ENCODE measurements at regions not wholly inside any gene's neighbourhood (a gene's known extent, or its start where the extent isn't known, plus 50 kb on each side); places are given as distances from the start of the nearest gene placed in this dataset.

DNA sequence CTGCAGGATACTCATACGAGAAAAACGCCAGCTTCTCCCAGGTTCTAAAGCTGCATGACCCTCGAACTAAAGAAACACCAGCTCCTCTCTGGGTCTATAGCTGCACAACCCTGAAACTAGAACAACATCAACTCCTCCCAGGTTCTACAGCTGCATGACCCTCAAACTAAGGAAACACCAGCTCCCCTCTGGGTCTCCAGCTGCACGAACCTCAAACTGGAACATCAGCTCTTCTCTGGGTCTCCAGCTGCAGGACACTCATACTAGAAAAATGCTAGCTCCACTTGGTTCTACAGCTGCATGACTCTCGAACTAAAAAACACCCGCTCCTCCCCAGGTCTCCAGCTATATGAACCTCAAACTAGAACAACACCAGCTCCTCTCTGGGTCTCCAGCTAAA lies 811.1 kb downstream of the CDH9 start:
- DNase-seq (ENCODE audit: low read depth): no peak

DNA sequence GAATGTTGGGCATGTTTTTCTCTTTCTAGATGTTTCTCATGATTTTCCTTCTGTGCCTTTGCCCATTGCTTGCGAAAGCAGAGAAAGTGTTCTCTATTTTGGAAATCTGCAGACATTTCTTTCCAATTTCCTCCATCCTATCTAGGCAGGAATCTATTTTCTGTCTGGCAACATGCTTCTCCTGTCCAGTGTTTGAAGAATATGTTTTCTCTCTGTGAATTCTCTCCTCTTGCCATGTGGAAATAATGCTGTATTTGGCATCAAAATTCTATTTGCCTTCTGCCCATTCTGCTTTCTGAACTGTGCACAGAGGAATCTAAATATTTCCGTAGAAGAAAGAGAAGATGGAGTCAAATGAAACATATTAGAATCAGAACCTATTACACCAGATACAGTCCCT lies 833.3 kb downstream of the CDH9 start:
- no peak for DNase-seq (ENCODE audit: low read depth)

DNA sequence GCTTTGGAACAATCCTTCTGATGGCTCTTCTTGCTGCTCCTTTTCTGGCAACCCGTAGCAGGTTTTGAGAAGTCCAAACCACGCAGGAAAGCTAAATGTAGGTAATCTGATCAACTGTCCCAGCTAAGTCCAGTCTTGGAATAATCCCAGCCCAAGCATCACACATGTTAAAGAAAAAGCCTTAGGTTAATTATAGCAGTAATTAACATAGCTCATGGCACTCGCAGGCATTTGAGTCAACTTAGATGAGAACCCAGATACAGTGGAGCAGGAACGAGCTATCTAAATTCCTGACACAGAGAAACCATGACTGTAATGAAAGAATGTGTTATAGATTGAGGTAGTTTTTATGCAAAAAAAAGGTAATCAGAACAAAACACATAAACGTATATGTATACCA lies 844.8 kb downstream of the CDH9 start:
- no peak for DNase-seq (ENCODE audit: low read depth)

DNA sequence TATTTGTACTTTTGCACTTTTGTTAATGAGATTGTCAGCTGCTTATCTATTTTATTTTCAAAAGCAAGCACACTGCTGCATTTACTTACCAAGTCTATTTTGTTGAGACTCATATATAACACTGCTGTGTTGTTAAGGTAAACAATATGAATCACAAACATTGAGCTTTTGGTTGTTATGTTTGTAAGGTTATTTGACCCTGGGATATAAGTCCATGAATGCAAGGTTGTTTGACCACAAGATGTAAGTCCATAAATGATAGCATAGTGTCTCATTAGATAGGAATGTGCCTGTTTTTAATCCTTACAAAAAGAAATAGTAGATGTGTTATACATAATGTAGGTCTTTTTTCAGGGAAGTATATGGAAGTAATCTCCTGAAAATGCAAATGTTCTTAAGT lies 845.9 kb downstream of the CDH9 start:
- DNase-seq (ENCODE audit: low read depth): peak; percentile 38

DNA sequence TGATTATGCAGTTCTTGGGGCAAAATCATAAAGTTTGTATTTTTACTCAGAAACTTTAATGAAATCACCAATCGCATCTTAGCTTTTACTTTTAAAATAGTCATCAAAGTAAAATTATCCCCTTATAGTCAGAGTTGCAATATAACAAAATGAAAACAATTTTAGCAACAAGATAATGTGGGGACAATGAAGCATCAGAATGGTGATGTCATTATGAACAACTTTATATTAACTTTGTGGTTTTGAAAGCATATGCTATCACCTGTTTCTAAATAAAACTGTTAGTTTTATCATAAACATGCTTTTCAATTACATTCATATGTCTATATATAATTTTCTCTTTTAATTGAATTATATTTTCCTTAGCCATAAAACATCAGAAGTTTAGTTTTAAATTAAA lies 856.8 kb downstream of the CDH9 start:
- DNase-seq (ENCODE audit: low read depth): no peak

DNA sequence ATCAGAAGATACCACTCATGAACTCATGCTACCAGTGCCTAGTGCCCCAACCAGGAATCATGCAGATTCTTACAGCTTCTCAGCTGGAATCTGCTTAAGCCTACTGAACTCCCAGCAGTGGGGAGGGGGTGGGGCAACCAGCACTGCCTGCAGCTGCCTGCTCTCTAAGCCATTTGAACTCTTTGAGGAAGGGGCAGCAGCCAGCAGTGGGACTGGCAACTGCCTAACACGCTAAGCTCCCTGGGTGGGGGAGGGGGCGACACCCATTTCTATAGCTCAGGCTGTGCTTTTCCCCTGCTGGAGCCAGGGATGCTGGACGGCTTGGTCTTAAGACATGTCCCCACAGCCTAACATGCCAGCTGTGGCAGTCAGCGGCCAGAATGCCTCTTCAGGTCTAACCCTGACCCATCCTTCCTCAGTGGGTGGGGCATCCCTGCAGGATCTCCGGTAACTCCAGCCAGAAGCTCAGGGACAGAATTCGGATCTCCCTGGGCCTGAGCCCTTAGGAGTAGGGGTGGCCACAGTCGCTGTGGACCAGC lies 889.7 kb downstream of the CDH9 start:
- no peak for DNase-seq (ENCODE audit: low read depth)

DNA sequence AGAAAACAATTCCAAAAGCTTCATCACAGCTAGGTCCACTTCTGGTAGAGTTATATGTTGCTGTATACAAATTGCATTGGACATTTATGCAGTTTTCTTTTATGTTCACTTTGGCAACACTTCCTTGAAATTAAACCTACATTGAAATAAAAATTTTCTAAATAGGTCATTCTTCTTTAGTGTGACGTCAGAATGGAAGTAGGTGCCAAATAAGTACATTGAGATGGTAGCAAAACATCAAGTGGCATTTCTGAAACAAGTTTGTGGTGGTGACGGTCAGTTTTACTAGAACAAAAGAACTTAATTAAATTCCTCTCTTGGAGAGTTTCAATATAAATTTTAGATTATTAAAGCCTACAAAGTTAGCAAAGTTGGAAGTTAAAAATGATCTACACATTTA lies 895.1 kb downstream of the CDH9 start:
- DNase-seq (ENCODE audit: low read depth): no peak

DNA sequence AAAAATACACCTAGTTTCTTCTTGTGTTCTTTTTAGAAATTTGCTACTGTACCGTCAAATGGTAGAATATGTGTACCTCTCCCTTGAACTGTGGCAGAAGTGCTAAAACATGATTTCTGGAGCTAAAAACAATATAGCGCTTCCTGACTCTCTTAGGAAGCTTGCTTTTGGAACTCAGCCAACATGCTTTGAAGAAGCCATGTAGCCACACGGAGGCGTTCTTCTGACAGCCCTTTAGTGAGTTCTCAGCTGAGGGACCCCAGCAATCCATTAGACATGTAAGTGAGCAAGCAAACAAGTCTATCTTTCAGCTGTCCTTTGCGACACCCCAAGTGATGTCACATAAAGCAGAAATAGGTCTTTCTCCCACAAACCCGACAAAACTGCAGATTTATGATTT lies 917.0 kb downstream of the CDH9 start:
- no peak for DNase-seq (ENCODE audit: low read depth)

DNA sequence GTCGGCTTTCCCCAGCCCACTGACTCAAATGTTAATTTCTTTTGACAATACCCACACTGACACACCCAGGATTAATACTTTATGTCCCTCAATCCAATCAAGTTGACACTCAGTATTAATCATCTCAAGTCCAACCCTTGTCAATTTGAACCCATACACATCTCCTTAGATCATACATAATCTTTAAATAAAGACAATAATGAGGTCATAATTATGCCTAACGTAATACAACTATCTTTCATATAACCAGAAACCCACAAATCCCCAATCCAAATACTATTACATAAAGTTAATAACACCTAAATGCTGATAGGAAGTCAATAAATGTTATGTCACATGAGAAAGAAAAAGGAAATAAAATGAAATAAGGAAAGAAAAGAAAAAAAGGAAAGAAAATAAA lies 934.2 kb downstream of the CDH9 start:
- DNase-seq (ENCODE audit: low read depth): no peak

DNA sequence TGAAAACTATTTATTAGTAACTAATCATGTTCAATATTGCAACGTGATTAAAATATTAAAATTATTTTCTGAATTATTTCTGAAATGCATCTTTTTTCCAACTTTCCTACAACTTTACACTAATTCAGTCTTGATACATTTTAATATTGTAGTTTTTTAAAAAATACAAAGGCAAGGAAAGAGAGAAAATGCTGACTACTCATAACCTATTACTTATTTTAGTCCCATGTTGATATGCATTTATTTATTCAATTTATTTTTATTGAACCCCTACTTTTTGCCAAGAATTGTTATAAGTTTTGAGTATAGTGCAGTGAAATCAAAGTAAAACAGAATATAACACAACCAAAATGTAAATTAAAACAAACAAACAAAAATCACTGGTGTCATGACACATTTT lies 978.2 kb downstream of the CDH9 start:
- no peak for DNase-seq (ENCODE audit: low read depth)

DNA sequence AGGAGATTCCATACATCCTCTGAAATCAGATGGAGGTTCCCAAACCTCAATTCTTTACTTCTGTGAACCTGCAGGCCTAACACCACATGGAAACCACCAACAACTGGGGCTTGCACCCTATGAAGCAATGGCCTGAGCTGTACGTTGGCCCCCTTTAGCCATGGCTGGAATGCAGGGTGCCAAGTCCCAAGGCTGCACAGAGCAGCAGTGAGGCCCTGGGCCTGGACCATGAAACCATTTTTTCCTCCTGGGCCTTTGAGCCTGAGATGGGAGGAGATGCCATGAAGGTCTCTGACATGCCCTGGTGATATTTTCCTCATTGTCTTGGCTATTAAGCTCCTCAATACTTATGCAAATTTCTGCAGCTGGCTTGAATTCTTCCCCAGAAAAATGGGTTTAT lies 983.8 kb downstream of the CDH9 start:
- no peak for DNase-seq (ENCODE audit: low read depth)

DNA sequence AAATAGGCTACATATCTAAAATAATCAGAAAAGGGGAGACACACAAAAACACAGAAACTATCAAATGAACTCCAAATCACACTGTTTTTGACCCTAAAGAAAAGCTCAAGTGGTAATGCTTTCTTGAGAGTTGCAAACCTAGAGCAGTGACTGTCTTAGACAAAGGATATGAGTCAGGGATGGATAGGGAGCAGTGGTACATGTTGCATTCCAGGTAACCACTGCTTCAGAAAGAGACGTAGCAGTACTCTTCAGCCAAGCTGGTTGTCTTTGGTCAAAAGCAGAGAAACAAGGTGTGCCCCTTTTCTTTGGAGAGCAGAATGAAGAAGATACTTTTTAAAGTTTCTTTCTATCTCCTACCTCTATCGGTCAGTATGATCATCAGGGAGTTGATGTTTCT lies 1003.6 kb downstream of the CDH9 start:
- peak; percentile 18 for DNase-seq (ENCODE audit: low read depth)

DNA sequence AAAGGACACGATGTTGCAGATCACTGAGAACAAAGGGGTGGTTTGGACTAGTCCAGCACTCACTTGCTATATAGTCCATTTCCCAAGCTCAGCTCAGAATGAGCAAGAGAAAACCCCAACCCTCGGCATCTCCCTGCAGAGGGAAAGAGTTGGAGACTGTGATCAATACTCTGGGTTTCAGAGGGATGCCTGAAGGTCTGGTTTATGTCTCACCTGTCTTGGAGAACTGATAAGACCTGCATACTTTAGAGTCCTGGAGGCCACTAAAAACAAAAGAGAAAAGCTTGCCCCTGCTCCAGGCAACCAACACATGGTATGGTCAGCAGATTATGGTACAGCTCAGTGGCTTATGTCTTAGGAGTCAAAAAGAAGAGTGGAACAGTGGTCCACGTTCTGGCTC lies 1006.9 kb downstream of the CDH9 start:
- no peak for DNase-seq (ENCODE audit: low read depth)

DNA sequence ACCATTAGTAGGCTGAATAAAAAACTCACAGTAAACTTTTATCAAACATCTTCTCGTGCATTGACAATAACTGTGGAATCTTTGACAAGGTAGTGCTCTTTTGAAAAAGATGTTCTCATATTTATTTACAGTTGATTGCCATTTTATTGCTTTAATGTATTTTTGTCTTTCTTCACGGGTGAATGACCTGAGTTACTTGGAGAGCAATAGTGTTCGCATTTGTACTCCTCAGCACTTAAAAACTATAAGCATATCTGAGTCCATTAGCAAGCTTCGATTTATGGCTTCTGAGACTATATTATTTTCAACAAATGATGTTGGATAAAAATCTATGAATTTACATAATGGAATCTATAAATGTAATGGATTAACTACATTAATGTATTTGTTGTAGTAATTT lies 1012.3 kb downstream of the CDH9 start:
- no peak for DNase-seq (ENCODE audit: low read depth)

DNA sequence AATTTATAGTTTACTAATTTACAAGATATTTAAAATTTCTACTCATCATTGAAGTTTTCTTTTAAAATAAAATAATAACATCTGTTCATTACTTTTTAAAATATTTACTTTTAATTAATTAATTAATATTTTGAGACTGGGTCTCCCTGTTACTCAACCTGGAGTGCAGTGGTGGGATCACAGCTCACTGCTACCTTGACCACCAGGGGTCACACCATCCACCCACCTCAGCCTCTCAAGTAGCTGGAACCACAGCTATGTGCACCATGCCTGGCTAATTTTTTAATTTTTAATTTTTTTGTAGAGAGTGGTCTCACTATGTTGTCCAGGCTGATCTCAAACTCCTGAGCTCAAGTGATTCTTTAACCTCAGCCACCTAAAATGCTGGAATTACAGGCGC lies 1013.6 kb downstream of the CDH9 start:
- no peak for DNase-seq (ENCODE audit: low read depth)

DNA sequence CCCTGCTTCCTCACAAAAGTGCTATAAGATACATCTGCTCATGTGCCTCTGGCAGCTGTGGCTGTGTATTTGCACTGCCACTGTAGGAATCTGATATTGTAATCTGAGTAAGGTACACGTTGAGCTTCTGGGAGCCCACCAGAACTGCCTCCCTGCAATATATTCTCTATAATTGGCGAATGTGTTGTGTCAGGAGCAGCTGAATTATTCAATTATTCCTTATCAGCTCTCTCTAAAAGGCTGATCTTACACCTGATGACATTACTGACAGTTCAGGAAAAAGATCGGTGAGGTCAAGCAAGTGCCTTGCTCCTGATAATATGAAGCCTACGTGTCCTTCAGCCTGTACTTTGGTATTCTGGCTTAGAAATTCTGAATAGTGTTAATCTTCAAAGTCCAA lies 1015.0 kb downstream of the CDH9 start:
- no peak for DNase-seq (ENCODE audit: low read depth)

DNA sequence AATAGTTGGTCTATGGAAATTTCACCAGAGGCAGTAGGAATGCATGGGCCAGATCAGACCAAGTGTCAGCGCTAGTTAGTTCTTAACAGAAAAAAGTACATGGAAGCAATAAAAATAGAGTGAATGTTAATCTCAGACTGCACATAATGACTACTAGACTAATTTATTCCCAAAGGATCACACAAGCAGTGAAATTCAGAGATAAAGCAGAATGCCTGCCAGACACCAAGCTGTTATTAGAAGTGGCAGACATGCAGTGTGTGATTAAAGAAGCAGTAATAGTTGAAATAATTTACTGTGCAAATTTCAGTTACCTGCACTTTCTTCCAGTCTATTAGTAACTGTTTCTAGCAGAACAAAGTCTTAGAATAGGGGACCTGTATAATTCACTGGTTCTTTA lies 1024.2 kb downstream of the CDH9 start:
- no peak for DNase-seq (ENCODE audit: low read depth)

DNA sequence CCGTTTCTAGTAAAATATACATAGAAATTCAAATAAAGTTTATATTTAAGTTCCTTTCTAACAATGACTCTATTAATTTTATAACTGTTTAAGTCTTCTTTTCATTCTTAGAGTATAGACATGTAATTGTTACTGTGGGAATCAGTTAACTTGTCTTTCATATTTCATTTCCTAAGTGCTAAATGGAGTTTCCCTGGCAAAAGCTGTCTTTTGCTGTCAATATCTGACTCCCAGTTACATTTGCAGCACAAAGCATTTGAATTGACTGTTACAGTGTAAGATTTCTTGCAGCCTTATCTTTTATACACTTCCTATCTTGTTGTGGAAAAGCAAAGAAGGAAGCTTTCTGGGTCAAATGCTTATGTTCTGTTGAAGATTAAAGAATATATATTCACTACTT lies 1026.3 kb downstream of the CDH9 start:
- DNase-seq (ENCODE audit: low read depth): no peak

DNA sequence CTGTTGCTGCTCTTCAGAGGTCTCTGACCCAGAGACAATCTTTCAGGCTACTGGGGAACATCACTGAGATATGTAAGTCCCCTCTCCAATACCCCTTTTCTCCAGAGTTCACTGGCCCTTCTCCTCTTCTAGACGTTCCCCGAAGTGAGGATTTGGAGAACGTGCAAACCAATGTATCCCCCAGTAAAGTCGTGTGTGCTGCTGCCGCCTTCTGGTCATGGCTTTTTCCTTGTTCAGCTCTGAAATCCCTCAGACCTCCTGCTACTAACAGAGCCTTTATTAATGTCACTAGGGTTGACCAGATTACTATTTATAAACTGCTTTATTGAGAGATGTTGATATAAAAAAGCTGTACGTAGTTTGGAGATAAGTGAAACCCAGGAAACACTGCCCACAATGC lies 1028.6 kb downstream of the CDH9 start:
- DNase-seq (ENCODE audit: low read depth): peak; percentile 16

DNA sequence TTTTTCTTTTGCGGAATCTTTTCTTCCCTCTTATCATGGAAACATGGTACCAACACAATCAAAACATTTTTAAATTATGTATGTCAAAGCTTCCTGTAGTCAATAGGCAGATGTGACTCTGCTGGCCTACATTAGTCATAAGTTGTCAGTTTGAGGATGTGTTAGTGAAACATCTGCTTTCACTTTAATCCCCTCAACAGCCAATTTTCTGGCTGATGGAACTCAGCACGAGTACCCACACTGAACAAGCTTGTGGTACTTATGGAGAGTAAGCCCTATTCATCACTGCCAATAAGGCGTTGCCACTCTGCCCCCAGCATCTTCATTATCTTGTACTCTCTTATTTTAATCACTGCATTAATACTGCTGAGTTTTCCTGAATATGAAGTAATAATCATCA lies 1034.4 kb downstream of the CDH9 start:
- peak; percentile 58 for DNase-seq (ENCODE audit: low read depth)

DNA sequence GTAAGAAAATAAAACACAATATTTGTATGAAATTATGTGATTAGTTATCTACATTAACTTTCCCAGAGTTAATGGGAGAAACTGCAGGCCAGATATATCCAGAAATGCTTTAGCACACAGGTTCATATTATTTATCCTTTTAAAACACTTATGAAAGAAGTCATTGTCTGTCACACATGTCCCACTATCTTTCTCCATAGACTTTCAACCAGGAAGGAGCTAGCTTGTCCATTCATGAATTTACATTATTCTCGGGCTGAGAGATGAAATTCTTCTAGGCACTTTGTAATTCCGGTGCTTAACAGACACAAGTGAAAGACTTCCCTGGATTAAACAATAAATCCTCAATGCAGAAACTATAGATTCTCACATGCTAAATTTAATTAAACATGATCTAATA lies 1043.2 kb downstream of the CDH9 start:
- DNase-seq (ENCODE audit: low read depth): no peak

DNA sequence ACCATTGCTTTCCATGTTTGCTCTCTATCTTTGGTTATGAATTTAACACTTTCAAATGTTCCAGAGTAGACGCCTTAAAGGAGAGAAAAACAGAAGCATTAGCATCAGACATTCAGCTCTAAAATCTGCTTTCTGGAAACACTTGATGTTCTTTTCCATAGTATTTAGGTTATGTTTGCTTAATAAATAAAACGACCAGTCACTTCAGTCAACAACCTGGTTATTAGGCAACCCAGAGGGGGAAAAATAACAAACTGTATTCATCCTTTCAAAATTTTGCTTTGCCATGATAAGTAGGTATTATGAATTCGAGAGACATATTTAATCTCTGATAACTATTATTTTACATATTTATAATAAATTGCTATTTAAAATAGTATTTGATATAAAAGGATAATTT lies 1044.7 kb downstream of the CDH9 start:
- no peak for DNase-seq (ENCODE audit: low read depth)

DNA sequence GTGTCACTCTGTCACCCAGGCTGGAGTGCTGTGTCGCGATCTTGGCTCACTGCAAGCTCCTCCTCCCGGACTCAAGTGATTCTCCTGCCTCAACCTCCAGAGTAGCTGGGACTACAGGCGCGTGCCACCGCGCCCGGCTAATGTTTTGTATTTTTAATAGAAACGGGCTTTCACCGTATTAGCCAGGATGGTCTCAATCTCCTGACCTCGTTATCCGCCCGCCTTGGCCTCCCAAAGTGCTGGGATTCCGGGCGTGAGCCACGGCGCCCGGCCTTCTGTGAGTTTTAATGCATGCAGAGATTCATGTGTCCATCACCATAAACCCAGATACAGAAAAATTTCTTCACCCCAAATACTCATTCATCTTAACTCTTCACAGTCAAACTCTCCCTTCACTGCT lies 1046.7 kb downstream of the CDH9 start:
- DNase-seq (ENCODE audit: low read depth): no peak

DNA sequence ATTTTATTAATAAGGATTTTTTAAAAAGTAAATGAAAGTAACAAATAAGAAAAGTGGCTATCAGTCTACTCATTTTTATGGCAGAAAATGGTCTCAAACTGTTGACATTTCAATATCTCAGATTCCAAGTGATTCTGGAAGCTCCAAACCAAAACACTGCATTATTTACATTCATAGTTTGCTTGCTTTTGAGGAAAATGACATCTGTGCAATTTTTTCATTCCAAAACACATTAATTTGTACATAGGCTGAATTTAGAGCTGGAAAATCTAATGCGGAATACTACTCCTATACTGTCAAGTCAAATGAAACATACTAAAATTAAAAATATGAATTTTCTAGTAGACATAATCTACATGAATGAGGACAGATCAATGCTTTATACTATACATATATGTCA lies 1047.6 kb downstream of the CDH9 start:
- DNase-seq (ENCODE audit: low read depth): no peak

DNA sequence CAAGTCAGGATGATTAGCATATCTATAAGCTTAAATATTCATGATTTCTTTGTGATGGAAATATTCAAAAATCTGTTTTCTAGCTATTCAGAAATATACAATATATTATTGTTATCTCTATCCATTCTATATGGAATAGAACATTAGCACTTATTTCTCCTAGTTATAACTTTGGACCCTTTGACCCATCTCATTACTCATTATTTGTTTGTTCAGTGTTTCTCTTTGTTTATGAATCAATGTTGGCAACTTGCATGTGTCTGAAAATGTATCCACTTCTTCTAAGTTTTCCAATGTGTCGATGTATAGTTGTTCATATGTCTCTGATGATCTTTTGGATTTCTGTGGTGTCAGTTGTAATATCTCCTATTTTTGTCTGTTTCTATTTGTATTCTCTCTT lies 1059.3 kb downstream of the CDH9 start:
- no peak for DNase-seq (ENCODE audit: low read depth)
